Tibial nerve (tissue), 3 donors: ENCODE measurements at regions not wholly inside any gene's neighbourhood (a gene's known extent, or its start where the extent isn't known, plus 50 kb on each side); places are given as distances from the start of the nearest gene placed in this dataset.

Experiments used
- CTCF ChIP-seq, 5 experiments: fragments of 200-600 bp in 3 of 5; fragments of 450-650 bp in 2 of 5; sonication (generic) in 3 of 5; IDR thresholded peaks; one replicate each; pipeline ENCODE4 v1.5.1; 2016 to 2019; ENCODE audit warnings: antibody characterized with exemption in 5 of 5, mild to moderate bottlenecking in 3 of 5, moderate library complexity in 2 of 5
- POLR2A ChIP-seq, 2 donors: fragments of 450-650 bp; IDR thresholded peaks; one replicate each; pipeline ENCODE4 v1.6.1; 2017; ENCODE audit warnings: antibody characterized with exemption in 2 of 2, mild to moderate bottlenecking in 2 of 2, moderate library complexity in 2 of 2

GRCh38 chr5:66246608-66247007 lies 102.5 kb downstream of the SREK1 start:
- no peak for TF ChIP-seq CTCF (IDR thresholded peaks at IDR 0.05)
- no peak for TF ChIP-seq POLR2A (IDR thresholded peaks at IDR 0.05)
